NCI-H510A treated with DMSO at 0.1 percent for 48 hours (cell line): ENCODE measurements at regions not wholly inside any gene's neighbourhood (a gene's known extent, or its start where the extent isn't known, plus 50 kb on each side); places are given as distances from the start of the nearest gene placed in this dataset.

Experiments
- DNase-seq: peaks from one replicate; lab custom pipeline; 2025; lab: John Stamatoyannopoulos, UW

- DNase-seq, result no peak
Observed at GRCh38 chr13:107573184-107573583, 642.2 kb downstream of the LIG4 start.

- DNase-seq, result no peak
Observed at GRCh38 chr13:107572156-107572555, 643.2 kb downstream of the LIG4 start.

GRCh38 chr13:107568181-107568580 is 647.2 kb downstream of the LIG4 start:
- no peak for DNase-seq

DNA sequence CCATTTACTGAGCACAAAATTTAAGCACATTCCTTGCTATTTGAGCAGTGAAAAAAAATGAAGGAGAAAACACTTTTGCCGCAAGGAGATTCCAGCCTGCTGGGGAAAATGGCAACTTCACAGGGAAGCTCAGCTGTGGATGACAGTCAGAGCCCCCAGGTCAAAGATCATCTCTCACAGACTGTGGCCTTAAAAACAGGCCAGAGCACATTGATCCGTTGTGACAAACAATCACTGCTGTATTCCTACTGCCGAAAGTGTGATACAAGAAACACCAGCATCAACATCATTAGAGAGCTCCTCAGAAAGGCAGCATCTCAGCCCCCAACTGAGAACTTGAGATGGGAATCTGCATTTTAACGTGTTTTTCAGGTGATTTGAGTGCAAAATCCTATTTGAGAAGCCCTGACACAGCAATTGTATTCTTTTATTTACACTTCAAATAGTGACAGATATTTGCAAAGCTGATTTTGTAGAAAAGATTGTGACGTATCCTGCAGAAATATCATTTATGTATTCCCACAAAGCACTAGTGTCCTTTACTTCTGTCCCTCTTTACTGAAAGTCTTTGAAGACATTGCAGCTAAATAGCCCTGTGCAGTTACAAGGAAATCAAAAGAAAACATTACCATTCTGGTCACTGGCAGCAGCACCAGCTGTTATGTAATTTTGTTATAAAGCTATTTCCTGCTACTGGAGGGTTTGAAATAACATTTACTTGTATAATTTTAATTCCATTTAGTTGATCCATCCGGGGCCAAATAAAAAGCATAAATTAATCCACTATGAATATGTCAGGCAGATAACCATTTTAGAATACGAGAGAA is 652.0 kb downstream of the LIG4 start:
- no peak for DNase-seq

- no peak for DNase-seq
Observed at GRCh38 chr13:107562203-107562602, 653.1 kb downstream of the LIG4 start.

DNA sequence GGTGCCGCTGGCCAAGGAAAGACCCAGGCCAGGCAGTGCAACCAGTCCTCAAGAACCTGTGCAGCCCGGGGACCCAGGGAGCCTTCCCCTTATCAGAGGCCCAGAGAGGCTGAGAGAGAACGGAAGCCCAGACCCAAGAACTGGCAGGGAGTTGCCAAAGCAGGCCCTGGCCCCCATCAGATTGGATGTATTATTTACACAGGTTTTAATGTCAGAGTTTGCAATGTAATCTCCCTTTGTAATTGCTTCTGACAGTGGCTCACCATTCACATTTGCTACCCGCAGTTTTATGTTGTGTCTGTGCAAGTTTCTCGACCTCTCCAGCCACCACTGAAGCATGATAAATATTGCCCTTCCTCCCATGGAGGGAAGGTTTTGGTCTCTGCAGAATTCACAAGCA is 660.9 kb downstream of the LIG4 start:
- DNase-seq, result peak; percentile 95

DNA sequence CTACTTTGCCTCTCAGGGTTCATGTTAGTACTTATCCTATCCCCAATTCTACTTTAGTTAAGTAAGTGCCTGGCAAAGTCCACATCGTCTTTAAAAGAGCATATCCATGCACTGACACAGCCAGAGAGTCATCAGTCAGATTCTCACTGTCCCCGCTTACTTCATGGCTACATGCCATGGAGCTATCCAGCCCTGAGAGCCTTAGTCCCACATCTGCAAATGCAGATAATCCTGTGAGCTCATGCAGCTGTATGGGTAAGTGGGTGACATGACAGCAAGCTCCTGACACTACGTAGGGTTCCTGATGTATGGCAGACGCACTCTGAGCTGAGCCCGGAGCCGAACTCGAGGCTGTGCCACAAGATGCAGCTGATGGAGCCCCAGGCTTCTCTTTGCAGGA is 661.5 kb downstream of the LIG4 start:
- peak; percentile 50 for DNase-seq

DNA sequence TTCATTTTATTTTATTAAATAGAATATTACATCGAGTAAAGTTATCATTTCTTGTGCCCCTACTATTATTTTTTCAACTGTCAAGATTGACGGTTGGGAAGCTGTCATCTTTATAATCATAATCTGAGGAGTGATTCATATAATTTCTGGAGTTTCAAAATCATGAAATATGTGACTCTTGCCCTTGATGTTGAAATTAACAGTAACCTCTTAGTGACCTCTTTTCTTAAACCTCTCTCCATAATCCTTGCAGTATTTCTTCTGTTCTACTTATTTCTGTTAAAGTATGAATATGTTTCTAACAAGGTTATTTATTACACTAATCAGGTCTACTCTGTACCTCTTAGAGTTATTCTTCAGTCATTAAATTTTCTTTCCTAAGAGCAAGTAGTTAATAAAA is 663.8 kb downstream of the LIG4 start:
- no peak for DNase-seq

DNA sequence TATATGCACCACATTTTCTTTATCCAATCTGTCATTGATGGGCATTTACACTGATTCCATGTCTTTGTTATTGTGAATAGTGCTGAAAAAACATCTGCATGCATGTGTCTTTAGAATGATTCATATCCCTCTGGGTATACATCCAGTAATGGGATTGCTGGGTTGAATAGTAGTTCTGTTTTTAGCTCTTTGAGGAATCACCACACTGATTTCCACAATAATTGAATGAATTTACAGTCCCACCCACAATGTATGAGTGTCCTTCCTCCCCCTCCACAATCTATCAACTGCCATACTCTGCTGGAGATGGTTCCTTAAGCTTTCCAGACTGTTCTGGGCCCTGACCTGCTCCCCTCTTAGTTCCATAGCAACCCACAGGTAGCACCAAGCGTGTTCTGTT is 667.0 kb downstream of the LIG4 start:
- no peak for DNase-seq

- DNase-seq, result peak; percentile 92
Observed at GRCh38 chr13:107545946-107546502, 669.3 kb downstream of the LIG4 start.

- DNase-seq, result no peak
Observed at GRCh38 chr13:107534548-107534947, 680.8 kb downstream of the LIG4 start.

- no peak for DNase-seq
Observed at GRCh38 chr13:107531816-107532215, 683.5 kb downstream of the LIG4 start.

- no peak for DNase-seq
Observed at GRCh38 chr13:107531180-107531579, 684.2 kb downstream of the LIG4 start.

- no peak for DNase-seq
Observed at GRCh38 chr13:107529035-107529434, 686.3 kb downstream of the LIG4 start.

GRCh38 chr13:107518780-107519179 is 696.6 kb downstream of the LIG4 start:
- no peak for DNase-seq

- DNase-seq, result no peak
Observed at GRCh38 chr13:107518292-107518691, 697.0 kb downstream of the LIG4 start.

DNA sequence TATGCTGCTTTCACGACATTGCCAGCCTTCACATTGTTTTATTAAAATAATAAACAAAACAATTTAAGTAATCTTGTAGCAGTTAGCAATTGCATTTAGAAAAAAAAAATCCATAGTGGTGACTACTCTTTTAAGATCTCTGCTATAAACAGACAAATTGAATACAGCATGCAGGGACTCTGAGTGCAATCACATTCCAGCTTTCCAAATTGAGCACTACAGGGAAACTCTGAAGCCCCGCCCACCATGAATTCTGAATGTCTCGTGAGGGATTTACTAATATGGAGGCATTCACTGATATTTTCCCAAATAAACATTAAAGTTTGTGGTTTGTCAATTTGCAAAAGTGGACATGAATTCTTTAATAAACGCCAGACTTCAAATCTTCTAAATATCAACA is 698.8 kb downstream of the LIG4 start:
- no peak for DNase-seq

DNA sequence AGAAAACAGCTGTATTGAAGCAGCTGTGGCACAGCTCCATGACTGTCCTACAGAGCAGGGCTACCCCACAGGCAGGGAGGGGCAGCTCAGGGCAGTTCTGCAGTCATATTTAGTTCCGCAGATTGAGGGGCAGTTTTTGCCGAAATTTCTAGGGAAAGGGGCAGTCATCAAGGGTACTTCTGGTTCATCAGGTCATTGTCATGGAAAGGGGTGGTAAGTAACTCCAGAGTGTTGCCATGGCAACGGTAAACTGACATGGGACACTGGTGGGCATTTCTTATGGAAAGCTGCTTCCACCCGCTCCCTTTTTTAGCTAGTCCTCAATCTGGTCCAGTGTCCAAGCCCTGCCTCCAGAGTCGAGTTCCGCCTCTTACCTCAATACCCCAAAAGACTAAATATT is 702.8 kb downstream of the LIG4 start:
- DNase-seq, result no peak

GRCh38 chr13:107497661-107498060 is 717.7 kb downstream of the LIG4 start:
- no peak for DNase-seq

DNA sequence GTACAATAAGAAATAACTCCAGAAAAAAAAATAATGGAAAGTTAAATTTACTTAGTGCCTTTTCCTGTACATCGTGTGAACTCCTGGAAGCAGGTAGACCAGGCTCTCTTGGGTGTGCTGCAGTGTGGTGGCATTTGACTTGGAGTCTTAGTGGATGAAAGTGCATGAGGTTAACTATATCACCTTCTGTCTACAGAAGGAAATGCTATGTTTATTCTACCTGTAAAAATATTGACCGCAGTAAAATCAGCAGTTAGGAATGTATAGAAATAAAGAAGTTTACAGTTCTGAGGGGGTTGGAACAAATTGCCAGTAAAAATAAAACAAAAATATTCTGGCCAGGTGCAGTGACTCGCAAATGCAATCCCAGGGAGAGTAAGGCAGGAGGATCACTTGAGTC is 722.1 kb downstream of the LIG4 start:
- DNase-seq, result no peak

GRCh38 chr13:107482688-107483087 is 732.6 kb downstream of the LIG4 start:
- no peak for DNase-seq

DNA sequence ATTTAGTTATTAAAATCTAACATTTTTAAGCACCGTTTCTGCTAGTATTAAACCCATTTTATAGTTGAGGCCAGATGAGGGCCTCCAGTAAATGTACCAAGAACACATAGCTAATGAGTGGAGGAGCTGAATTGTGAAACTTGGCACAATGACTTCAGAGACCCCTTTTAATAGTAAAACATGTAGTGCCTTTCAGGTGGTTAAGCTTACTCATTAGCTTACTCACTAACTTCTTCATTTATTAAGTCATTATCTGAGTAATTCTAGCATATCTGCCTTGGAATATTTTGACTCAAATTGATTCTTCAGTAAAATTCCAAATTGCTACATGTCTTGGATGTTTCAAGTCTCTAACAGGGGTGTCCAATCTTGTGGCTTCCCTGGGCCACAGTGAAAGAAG is 735.2 kb downstream of the LIG4 start:
- DNase-seq, result no peak

DNA sequence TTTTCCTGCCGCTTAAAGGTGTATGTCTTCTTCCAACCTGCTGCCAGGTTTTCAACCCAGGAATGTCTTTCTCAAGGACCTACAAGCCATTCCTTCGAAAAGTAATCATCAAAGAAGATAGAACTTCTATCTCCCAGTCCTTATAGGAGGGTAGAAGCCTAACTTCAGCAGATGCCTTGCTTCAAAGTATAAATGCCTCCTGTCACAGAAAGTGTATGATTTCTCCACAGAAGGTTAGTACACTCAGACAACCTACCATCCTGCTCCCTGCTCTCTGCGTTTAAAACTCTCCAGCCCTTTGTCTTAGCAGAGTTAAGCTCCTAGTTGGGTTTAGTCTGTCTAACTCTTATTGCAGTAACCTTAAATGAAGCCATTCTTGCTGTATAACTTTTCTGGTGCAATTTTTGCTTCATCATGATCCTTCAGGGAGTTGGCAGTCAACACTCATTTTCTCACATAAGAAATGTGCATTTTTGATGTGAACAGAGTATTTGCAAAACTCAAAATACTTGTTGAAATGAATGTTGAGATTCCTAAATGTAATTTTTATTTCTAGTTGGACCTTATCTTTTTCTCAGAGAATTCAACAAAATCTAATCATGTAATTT is 737.5 kb downstream of the LIG4 start:
- no peak for DNase-seq
